GM12892 (cell line): ENCODE measurements at regions not wholly inside any gene's neighbourhood (a gene's known extent, or its start where the extent isn't known, plus 50 kb on each side); places are given as distances from the start of the nearest gene placed in this dataset.

Experiments
- POLR2A ChIP-seq: IDR thresholded peaks from 2 replicates; pipeline ENCODE4 v1.6.1; 2011; ENCODE audit warnings: low read depth, low read length, control low read depth
- POLR2AphosphoS5 ChIP-seq: IDR thresholded peaks from 2 replicates; pipeline ENCODE4 v1.6.1; 2011; ENCODE audit warnings: low read depth, low read length, control low read depth
- TAF1 ChIP-seq: IDR thresholded peaks from 2 replicates; pipeline ENCODE4 v1.6.1; 2011; ENCODE audit warnings: low read depth, mild to moderate bottlenecking, control low read depth, low read length, borderline replicate concordance

DNA sequence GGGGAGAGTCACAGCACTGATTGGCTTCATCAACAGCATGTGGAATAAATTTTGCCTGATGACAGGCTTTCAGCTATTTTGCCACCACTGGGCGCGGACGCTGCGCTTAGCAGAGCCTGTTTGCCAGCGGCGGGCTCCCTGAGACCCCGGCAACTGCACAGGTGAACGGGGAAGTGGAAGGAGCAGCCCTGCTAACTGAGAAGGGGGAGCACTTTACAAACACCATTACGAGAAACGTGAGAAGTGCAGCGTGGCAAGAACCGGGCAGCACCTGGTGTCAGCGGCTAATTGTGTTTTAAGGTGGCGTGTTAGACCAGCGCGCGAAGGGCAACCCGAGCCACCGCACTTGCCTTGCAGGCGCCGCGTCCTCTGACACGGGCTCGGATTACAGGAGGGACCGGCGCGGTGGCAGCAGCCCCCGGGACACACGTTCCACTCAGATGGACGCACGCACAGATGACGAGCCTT is 307.8 kb upstream of the ARRDC4 start:
- TF ChIP-seq POLR2A, result no peak
- TF ChIP-seq POLR2AphosphoS5, result no peak
- TF ChIP-seq TAF1, result no peak
